ENCODE measurements at regions not wholly inside any gene's neighbourhood (a gene's known extent, or its start where the extent isn't known, plus 50 kb on each side); places are given as distances from the start of the nearest gene placed in this dataset.
A peak's percentile ranks its signal among the peaks of the same experiment; 100 is the strongest.

GRCh38 chr1:13892198-13892597 lies 192.2 kb downstream of the PRDM2 start:
- WGBS (ENCODE audit: insufficient coverage) = 10% methylated on average over 4 of the region's 7 CpGs
- ChIA-PET CTCF (no interaction called here), POLR2A (no interaction called here)
- H3K27me3 Mint-ChIP-seq = peaks cover 28 to 41% of the 10 kb centered on the region in 2 donors
- no peaks in the 10 kb centered on the region for H3K4me1 ChIP-seq (ENCODE audit: control insufficient read depth in 1 of 2, extremely low read depth in 1 of 2, insufficient read depth in 2 of 2, low read length in 2 of 2)
- no peak for DNase-seq
- peaks cover 5% of the 10 kb centered on the region for H3K36me3 Mint-ChIP-seq
- peaks cover 22 to 30% of the 10 kb centered on the region in 2 experiments for H3K27me3 ChIP-seq (replicated peaks in 1 of 2; ENCODE audit: control insufficient read depth in 2 of 2, extremely low read depth in 1 of 2, insufficient read depth in 2 of 2, low read length in 1 of 2)
- H3K36me3 ChIP-seq (ENCODE audit: control insufficient read depth in 2 of 2, extremely low read depth in 1 of 2, insufficient read depth in 1 of 2, low read length in 1 of 2) = no peaks in the 10 kb centered on the region
- ATAC-seq (replicated peaks in 1 of 4) = no peak
- peaks cover 0 to 5% (median 0%) of the 10 kb centered on the region in 3 donors for H3K9me3 Mint-ChIP-seq
- no peak overlapping the region for H3K27ac Mint-ChIP-seq
- no peak overlapping the region for H3K27ac ChIP-seq (ENCODE audit: low read length)
- H3K4me3 ChIP-seq (ENCODE audit: control insufficient read depth in 1 of 2, extremely low read depth in 1 of 2, low read length in 1 of 2) = no peak overlapping the region
- H3K9me3 ChIP-seq = no peaks in the 10 kb centered on the region
- no peak overlapping the region for H3K4me3 Mint-ChIP-seq
- peaks cover 4 to 10% (median 8%) of the 10 kb centered on the region in 3 donors for H3K4me1 Mint-ChIP-seq

- ATAC-seq (replicated peaks in 1 of 4) (peak in 1 of 4 experiments; percentile 27), DNase-seq (no peak)
- Histone ChIP-seq H3K27ac (ENCODE audit: low read length) (no peak overlapping the region), H3K36me3 (ENCODE audit: control insufficient read depth in 2 of 2, extremely low read depth in 1 of 2, insufficient read depth in 1 of 2, low read length in 1 of 2) (no peaks in the 10 kb centered on the region), H3K9me3 (no peaks in the 10 kb centered on the region), H3K4me3 (ENCODE audit: control insufficient read depth in 1 of 2, extremely low read depth in 1 of 2, low read length in 1 of 2) (no peak overlapping the region), H3K27me3 (replicated peaks in 1 of 2; ENCODE audit: control insufficient read depth in 2 of 2, extremely low read depth in 1 of 2, insufficient read depth in 2 of 2, low read length in 1 of 2) (peaks cover 20 to 30% of the 10 kb centered on the region in 2 experiments), H3K4me1 (ENCODE audit: control insufficient read depth in 1 of 2, extremely low read depth in 1 of 2, insufficient read depth in 2 of 2, low read length in 2 of 2) (no peaks in the 10 kb centered on the region)
- no peak overlapping the region for H3K27ac Mint-ChIP-seq
- H3K27me3 Mint-ChIP-seq = peaks cover 28 to 41% of the 10 kb centered on the region in 2 donors
- ChIA-PET POLR2A (no interaction called here), CTCF (no interaction called here)
- WGBS (ENCODE audit: insufficient coverage) = 4% methylated on average over 54 of the region's 57 CpGs
- peaks cover 4 to 10% (median 8%) of the 10 kb centered on the region in 3 donors for H3K4me1 Mint-ChIP-seq
- H3K4me3 Mint-ChIP-seq = no peak overlapping the region
- peaks cover 5% of the 10 kb centered on the region for H3K36me3 Mint-ChIP-seq
- H3K9me3 Mint-ChIP-seq = peaks cover 0 to 5% (median 0%) of the 10 kb centered on the region in 3 donors
Measured at GRCh38 chr1:13892671-13893325, 192.8 kb downstream of the PRDM2 start.

GRCh38 chr1:13893409-13893821 lies 193.4 kb downstream of the PRDM2 start:
- Histone ChIP-seq H3K9me3 (no peaks in the 10 kb centered on the region), H3K27ac (ENCODE audit: low read length) (no peak overlapping the region), H3K27me3 (replicated peaks in 1 of 2; ENCODE audit: control insufficient read depth in 2 of 2, extremely low read depth in 1 of 2, insufficient read depth in 2 of 2, low read length in 1 of 2) (peaks cover 15 to 36% of the 10 kb centered on the region in 2 experiments), H3K4me3 (ENCODE audit: control insufficient read depth in 1 of 2, extremely low read depth in 1 of 2, low read length in 1 of 2) (no peak overlapping the region), H3K36me3 (ENCODE audit: control insufficient read depth in 2 of 2, extremely low read depth in 1 of 2, insufficient read depth in 1 of 2, low read length in 1 of 2) (no peaks in the 10 kb centered on the region), H3K4me1 (ENCODE audit: control insufficient read depth in 1 of 2, extremely low read depth in 1 of 2, insufficient read depth in 2 of 2, low read length in 2 of 2) (no peaks in the 10 kb centered on the region)
- POLR2A ChIA-PET = no interaction called here
- peaks cover 4 to 10% (median 8%) of the 10 kb centered on the region in 3 donors for H3K4me1 Mint-ChIP-seq
- CTCF ChIA-PET = no interaction called here
- peaks cover 0 to 5% (median 0%) of the 10 kb centered on the region in 3 donors for H3K9me3 Mint-ChIP-seq
- H3K36me3 Mint-ChIP-seq = peaks cover 5% of the 10 kb centered on the region
- peaks cover 28 to 41% of the 10 kb centered on the region in 2 donors for H3K27me3 Mint-ChIP-seq
- peak overlapping the region in 1 of 2 donors; percentile 74 for H3K27ac Mint-ChIP-seq
- ATAC-seq (replicated peaks in 1 of 4) = no peak
- no peak for DNase-seq
- no peak overlapping the region for H3K4me3 Mint-ChIP-seq
- 35% methylated on average over 12 of the region's 13 CpGs for WGBS (ENCODE audit: insufficient coverage)

- WGBS (ENCODE audit: insufficient coverage) = 80% methylated on average over 1 of the region's 2 CpGs
- POLR2A ChIA-PET = no interaction called here
- peaks cover 4 to 10% (median 8%) of the 10 kb centered on the region in 3 donors for H3K4me1 Mint-ChIP-seq
Measured at GRCh38 chr1:13896932-13897331, 196.9 kb downstream of the PRDM2 start.

GRCh38 chr1:13898406-13898805 lies 198.4 kb downstream of the PRDM2 start:
- Histone ChIP-seq H3K27ac (ENCODE audit: low read length) (no peak overlapping the region), H3K27me3 (replicated peaks in 1 of 2; ENCODE audit: control insufficient read depth in 2 of 2, extremely low read depth in 1 of 2, insufficient read depth in 2 of 2, low read length in 1 of 2) (peaks cover 5 to 21% of the 10 kb centered on the region in 2 experiments), H3K4me3 (ENCODE audit: control insufficient read depth in 1 of 2, extremely low read depth in 1 of 2, low read length in 1 of 2) (no peak overlapping the region), H3K9me3 (no peaks in the 10 kb centered on the region), H3K36me3 (ENCODE audit: control insufficient read depth in 2 of 2, extremely low read depth in 1 of 2, insufficient read depth in 1 of 2, low read length in 1 of 2) (no peaks in the 10 kb centered on the region), H3K4me1 (ENCODE audit: control insufficient read depth in 1 of 2, extremely low read depth in 1 of 2, insufficient read depth in 2 of 2, low read length in 2 of 2) (no peaks in the 10 kb centered on the region)
- Mint-ChIP-seq H3K27me3 (peaks cover 19 to 23% of the 10 kb centered on the region in 2 donors), H3K4me3 (no peak overlapping the region), H3K36me3 (no peaks in the 10 kb centered on the region), H3K27ac (no peak overlapping the region), H3K9me3 (no peaks in the 10 kb centered on the region), H3K4me1 (peaks cover under 1 to 2% (median 1%) of the 10 kb centered on the region in 3 donors)
- 67% methylated on average over 3 of the region's 6 CpGs for WGBS (ENCODE audit: insufficient coverage)
- ATAC-seq (replicated peaks in 1 of 4) (no peak), DNase-seq (no peak)
- POLR2A ChIA-PET = no interaction called here
- CTCF ChIA-PET = no interaction called here

More at GRCh38 chr1:13896932-13897331, 196.9 kb downstream of the PRDM2 start:
- H3K4me3 ChIP-seq (ENCODE audit: control insufficient read depth in 1 of 2, extremely low read depth in 1 of 2, low read length in 1 of 2) = no peak overlapping the region
- CTCF ChIA-PET = no interaction called here
- Mint-ChIP-seq H3K27ac (no peak overlapping the region), H3K27me3 (peaks cover 26 to 33% of the 10 kb centered on the region in 2 donors), H3K36me3 (no peaks in the 10 kb centered on the region), H3K9me3 (no peaks in the 10 kb centered on the region), H3K4me3 (no peak overlapping the region)
- no peaks in the 10 kb centered on the region for H3K9me3 ChIP-seq
- H3K27me3 ChIP-seq (replicated peaks in 1 of 2; ENCODE audit: control insufficient read depth in 2 of 2, extremely low read depth in 1 of 2, insufficient read depth in 2 of 2, low read length in 1 of 2) = peaks cover 10 to 33% of the 10 kb centered on the region in 2 experiments
- no peak overlapping the region for H3K27ac ChIP-seq (ENCODE audit: low read length)
- H3K4me1 ChIP-seq (ENCODE audit: control insufficient read depth in 1 of 2, extremely low read depth in 1 of 2, insufficient read depth in 2 of 2, low read length in 2 of 2) = no peaks in the 10 kb centered on the region
- no peaks in the 10 kb centered on the region for H3K36me3 ChIP-seq (ENCODE audit: control insufficient read depth in 2 of 2, extremely low read depth in 1 of 2, insufficient read depth in 1 of 2, low read length in 1 of 2)
- DNase-seq = no peak
- no peak for ATAC-seq (replicated peaks in 1 of 4)

GRCh38 chr1:13899856-13900255 lies 199.9 kb downstream of the PRDM2 start:
- Mint-ChIP-seq H3K4me1 (no peaks in the 10 kb centered on the region), H3K27ac (no peak overlapping the region), H3K9me3 (peaks cover 0 to 5% (median 5%) of the 10 kb centered on the region in 3 donors), H3K4me3 (no peak overlapping the region), H3K36me3 (no peaks in the 10 kb centered on the region), H3K27me3 (peaks cover 8 to 10% of the 10 kb centered on the region in 2 donors)
- DNase-seq (no peak), ATAC-seq (replicated peaks in 1 of 4) (no peak)
- no peaks in the 10 kb centered on the region for H3K9me3 ChIP-seq
- POLR2A ChIA-PET = no interaction called here
- peaks cover 0 to 10% of the 10 kb centered on the region in 2 experiments for H3K27me3 ChIP-seq (replicated peaks in 1 of 2; ENCODE audit: control insufficient read depth in 2 of 2, extremely low read depth in 1 of 2, insufficient read depth in 2 of 2, low read length in 1 of 2)
- no peaks in the 10 kb centered on the region for H3K36me3 ChIP-seq (ENCODE audit: control insufficient read depth in 2 of 2, extremely low read depth in 1 of 2, insufficient read depth in 1 of 2, low read length in 1 of 2)
- H3K4me3 ChIP-seq (ENCODE audit: control insufficient read depth in 1 of 2, extremely low read depth in 1 of 2, low read length in 1 of 2) = no peak overlapping the region
- no peaks in the 10 kb centered on the region for H3K4me1 ChIP-seq (ENCODE audit: control insufficient read depth in 1 of 2, extremely low read depth in 1 of 2, insufficient read depth in 2 of 2, low read length in 2 of 2)
- H3K27ac ChIP-seq (ENCODE audit: low read length) = no peak overlapping the region
- CTCF ChIA-PET = no interaction called here
- WGBS (ENCODE audit: insufficient coverage) = 26% methylated on average over 3 of the region's 7 CpGs

Data from T-cell (primary cell).